Anterior cingulate cortex (tissue), 58 donors: ENCODE measurements at regions not wholly inside any gene's neighbourhood (a gene's known extent, or its start where the extent isn't known, plus 50 kb on each side); places are given as distances from the start of the nearest gene placed in this dataset.

Source experiments
- DNase-seq, 58 donors: peaks; one replicate each; lab custom pipeline; 2025; lab: John Stamatoyannopoulos, UW

DNA sequence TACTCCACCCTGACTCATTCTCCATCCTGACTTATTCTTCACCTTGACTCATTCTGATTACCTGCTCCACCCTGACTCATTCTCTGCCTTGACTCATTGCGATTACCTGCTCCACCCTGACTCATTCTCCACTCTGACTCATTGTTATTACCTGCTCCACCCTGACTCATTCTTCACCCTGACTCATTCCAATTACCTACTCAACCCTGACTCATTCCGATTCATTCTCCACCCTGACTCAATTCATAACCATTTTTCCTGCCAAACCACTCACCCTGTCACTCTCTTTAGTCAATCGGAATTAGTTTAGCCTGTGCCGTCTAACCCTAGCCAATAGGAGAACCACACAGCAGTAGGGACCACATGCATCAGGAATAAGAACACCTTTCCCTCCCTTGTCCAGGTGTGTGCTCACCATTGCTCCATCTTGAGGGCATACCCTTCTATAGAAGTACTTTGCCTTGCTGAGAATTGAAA, 1227.4 kb upstream of the PCDH20 start:
- peak in 1 of 58 donors; percentile 28 for DNase-seq

DNA sequence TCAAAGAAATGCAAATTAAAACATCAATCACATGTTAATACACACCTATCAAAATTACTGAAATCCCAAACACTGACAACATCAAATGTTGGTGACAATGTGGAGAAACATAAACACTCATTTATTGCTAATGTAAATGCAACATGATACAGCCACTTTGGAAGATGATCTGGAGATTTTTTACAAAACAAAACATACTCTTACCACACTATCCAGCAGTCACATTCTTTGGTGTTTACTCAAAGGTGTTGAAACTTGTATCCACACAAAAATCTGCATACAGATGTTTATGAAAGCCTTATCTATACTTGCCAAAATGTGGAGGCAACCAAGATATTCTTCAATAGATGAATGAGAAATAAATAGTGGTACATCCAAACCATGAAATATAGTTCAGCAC, 1219.5 kb upstream of the PCDH20 start:
- DNase-seq = no peak

DNA sequence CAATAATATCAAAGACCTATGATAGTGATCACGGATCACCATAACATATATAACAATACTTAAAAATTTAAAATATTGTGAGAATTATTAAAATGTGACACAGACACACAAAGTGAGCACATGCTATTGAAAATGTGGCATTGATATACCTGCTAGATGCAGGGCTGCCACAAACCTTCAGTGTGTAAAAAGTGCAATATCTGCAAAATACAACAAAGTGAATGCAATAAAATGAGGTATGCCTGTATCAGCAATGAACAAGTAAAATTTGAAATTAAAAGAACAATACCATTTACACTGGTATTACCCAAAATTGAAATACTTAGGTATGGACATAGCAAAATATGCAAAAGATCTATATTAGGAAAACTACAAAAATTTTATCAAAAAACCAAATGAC, 1217.8 kb upstream of the PCDH20 start:
- no peak for DNase-seq

DNA sequence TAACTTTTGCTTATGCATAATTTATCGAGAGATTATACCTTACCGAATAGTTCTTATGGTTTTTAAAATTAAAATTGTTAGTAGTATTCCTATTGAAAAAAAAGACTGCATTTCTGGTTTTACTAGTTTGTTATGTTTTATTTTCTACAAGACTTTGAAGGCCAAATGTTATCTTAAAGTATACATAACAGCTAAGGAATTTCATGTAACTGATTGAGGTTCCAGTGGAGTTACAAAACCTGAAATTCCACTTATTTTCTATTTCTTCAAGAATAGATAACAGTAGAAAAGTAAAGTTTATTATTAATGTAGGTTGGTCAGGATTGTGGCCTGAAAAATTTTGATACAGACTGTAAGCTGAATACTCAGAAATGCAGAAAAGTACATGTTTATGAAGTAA, 1216.0 kb upstream of the PCDH20 start:
- no peak for DNase-seq

DNA sequence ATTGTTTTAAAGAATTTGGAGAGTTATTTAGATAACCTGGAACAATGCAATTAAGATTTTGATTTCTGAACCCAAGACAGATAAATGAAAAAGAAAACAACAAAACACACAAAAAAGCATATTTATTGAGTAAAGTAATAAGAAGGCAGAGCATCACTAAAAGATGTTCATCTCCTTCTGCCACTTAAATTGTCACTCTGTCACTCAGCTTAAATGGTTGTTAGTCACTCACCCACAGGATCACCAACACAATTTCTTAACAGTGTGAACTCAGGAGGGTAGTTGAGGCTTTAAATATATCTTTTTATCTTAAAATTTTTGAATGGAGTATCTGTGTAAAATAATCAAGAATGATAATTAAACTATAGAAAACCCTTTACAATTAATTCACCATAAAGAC, 1215.5 kb upstream of the PCDH20 start:
- no peak for DNase-seq

DNA sequence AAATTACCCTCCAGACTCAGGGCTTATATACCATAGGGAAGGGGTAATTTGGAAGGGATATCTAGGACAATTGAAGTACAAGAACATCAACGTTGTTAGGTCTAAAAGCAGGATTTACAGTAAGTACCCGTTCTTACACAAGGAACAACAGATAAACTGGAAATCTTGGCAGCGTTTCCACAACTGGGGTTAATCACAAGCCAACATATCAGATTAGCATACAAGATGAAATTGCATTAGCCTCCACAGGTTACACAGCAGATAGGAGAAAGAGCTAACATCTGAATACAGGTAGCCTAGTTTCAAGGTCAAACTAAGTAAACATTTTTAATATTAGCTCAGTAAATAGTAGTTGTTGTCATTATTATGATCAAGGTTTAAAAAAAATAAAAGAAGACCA, 1214.0 kb upstream of the PCDH20 start:
- DNase-seq = no peak

DNA sequence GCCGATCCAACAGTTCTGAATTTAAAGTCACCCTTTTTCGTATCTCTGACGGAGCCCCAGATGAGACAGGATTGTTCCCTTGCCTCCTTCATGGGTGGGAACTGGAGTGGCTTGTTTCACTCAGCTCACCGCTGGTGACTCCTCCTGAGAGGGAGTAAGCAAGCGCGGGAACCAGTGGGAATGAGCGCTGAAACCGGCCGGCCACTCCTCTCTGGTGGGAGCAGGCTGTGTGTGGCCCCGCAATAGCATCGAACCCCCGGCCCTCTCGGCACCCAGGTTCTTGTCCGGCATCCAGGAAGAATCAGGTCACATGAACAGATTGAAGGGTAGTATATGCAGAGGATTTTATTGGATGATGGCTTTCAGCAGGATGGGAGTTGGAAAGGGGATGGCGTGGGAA, 1211.6 kb upstream of the PCDH20 start:
- DNase-seq = no peak

DNA sequence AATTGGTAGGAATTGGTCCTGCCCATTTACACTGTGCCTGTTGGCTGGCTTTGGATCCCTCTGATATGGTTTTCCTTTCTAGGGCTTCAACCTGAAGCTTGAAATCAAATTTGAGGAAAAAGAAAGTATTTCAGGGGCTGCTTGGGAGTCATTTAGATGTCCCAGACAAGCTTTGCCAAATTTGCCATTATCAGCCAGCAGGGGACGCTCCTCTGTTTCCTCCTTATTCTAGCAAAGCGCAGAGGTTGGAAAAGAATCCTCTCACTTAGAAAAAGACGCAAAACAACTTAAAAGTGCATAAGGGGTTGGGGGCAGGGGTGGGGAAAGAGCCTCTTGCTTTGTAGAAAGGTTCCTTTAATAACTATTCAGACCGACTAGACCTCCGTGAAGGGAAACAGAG, 1211.1 kb upstream of the PCDH20 start:
- no peak for DNase-seq

DNA sequence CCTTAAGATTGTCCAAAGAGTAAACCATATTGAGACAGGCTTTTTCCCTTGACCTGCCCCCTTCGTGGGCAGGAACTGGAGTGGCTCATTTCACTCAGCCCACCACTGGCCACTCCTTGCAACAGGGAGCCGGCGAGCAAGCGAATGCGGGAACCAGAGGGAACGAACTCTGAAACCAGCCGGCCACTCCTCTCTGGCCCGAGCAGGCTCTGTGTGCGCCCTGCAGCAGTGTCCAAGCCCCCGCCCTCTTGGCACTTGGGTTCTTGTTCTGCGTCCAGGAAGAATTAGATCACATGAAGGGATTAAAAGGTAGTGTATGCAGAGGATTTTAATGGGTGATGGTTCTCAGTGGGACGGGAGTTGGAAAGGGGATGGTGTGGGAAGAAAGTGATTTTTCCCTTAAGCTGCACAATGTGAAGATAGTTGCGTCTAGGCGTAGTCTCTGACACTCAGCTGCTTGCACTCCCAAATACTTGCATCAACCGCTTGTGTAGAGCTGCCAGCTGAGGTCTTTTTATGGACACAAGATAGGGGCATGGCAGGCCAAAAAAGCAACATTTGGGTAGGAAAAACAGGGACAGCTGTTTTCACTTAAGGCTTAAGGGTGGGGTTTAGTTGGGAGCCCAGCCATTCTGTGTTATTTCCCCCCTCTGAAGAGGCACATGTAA, 1209.7 kb upstream of the PCDH20 start:
- DNase-seq = no peak

DNA sequence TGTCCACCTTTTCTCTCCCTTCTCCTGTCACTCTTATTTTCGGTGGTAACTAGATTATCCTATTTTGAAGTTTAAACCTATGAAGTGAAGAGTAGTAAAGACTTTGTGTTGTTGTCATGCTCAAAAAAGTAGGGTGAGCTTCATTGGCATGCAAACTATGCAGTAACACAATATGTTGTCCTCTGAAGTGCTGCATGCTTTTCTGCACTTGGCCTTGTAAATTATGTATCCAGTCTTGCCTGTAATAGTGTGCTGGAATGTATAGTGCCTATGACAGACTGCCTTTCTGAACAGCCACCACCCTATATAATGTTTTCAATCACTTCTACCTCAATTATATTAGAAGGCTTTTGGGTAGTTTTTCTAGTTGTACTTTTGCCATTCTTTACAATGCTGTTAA, 1198.2 kb upstream of the PCDH20 start:
- no peak for DNase-seq

DNA sequence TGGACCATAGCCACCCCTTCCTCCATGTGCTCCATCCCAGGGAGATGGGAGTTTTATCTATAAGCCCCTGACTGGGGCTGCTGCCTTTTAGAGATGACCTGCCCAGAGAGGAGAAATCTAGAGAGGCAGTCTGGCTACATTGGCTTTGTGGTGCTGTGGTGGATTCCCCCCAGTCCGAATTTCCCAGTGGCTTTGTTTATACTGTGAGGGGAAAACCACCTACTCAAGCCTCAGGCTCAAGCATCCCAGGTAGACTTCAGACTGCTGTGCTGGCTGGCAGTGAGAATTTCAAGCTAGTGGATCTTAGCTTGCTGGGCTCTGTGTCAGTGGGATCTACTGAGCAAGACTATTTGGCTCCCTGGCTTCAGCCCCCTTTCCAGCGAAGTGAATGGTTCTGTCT, 1195.7 kb upstream of the PCDH20 start:
- DNase-seq = no peak

DNA sequence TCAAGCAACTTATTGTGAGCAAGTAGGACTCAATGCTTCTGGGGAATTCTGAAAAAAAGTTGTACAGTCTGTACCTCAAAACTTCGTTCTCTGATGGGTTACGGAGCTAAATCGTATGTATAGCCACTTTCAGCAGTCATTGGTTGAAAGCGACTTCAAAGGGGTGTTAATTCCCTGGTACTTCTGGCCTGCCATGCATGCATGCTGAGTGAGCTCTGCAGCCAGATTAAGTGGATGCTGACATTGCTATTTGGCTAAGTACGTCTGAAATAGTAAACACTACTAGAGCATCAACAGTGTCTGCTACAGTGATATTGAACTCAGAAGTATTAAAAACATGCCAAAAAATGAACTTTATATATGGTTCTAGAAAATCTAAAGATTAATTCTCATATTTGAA, 1183.1 kb upstream of the PCDH20 start:
- DNase-seq = no peak

DNA sequence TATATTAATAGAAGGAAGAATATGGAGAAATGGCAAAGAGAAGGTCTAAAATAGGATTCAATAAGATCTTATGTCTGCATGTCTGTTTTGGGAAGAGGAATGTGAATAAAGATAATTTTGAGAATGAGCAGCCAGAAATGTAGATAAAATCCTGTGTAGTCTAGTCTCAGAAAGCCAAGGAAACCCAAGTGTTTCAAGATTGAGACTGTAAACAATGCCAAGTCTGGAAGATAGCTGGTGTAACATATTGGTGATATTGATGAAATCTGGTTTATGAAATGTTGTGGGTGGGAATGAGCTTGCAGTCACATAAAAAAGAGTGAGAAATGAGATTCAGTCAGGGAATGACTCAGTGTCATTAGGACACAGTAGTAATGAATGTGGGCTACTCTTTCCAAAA, 1180.3 kb upstream of the PCDH20 start:
- DNase-seq = peak in 1 of 58 donors; percentile 2

DNA sequence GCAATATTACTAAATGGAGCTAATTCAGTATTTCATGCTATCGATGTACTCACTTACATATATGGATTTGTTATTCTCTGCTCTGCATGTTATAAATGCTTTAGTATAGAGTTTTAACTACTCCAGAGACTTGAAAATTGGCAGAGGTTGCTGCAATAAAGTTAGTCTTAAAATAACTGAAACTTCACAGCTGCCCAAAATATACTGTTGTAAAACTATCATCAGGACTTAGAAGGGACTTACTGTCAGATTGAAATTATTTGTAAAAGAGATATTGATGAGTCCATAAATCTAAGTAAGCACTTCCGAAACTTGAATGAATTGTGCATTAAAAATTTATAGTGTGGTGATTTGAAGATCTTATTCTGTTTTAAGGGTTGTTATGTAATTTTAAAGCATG, 1178.2 kb upstream of the PCDH20 start:
- no peak for DNase-seq

DNA sequence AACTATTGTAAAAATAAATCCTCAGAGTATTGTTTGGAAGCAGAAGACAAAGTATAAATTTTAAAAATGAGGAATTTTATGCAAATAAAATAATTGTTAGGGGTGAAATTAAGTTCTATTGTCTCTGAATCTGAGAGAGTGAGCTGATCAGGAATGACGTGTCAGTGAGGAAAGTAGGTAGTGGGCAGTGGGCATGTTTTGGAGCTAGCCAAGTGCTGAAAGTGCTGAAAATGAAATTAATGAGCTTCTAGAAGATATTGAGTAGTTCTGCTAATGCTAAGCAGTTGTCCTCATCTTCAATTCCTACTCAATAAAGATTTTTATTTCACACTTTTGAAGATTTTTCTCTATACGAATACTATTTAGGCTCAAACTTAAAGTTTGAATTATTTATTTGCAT, 1167.8 kb upstream of the PCDH20 start:
- no peak for DNase-seq

DNA sequence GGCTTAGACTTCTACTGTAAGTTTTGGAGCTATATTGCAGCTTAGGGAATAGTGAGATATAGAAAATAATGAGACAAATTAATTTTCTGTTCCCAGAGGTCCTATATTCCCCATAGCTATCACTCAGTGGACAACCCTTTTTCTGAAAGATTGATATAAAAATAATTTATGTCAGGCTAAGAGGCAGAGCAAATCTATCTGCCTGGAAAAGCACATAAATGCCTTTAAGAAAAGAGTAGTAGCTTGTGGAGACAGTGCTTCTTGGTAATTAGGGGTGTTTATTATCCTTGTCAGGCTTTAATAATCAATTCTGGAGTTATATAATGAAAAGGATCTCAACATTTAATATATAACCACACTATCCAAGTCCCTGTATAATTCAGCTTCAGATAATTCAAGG, 1162.8 kb upstream of the PCDH20 start:
- DNase-seq = no peak

DNA sequence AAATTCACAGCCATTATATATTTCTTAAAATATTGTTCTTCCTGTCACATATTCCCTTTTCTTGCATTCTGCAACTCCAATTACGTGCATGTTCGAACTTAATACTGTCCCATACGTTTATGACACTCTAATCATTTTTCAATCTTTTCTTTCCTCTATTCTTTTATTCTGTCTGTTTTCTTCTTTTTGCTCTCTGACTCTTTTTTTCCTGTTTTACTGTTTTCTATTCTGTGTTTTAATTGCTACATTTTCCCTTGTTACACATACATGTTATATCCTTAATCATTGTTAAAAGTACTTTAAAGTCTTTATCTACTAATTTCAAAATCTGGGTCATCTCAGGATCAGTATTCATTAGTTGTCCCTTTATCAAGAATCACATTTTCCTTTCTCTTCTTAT, 1149.1 kb upstream of the PCDH20 start:
- no peak for DNase-seq

DNA sequence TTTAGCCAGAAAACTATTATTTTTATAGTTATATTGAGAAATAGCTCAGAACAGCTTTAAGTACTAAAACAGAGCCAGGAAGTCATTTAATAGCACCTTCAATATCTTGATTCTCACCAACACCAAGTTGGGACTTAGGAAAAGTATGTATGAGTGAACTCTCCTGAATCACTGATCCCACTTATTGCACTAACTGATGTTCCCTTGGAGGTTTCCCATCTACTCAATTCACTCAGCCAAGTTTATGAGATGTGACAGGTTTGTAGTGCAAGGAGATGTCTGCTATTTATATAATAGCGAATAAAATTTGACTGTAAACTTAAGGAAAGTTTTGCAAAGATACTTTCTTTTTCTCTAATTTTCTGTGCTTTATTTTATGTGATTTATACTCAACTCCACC, 1147.6 kb upstream of the PCDH20 start:
- DNase-seq = no peak

DNA sequence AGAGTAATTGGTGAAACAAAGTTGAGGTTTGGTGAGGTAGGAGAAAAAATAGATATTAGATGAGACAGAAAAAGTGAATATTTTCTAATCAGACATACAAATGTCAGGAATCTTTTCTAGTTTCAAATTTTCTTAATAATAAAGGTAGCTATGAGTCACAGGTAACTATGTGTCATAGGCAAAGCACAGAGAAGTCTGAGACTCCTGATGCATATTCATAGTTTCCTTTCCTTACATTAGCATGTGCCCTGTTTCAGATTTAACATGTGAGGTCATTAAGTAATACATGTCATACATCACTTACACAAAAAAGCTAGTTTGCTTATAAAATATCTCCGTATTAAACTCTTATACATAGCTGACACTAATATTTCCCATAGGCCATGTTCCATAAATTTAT, 1141.3 kb upstream of the PCDH20 start:
- no peak for DNase-seq

DNA sequence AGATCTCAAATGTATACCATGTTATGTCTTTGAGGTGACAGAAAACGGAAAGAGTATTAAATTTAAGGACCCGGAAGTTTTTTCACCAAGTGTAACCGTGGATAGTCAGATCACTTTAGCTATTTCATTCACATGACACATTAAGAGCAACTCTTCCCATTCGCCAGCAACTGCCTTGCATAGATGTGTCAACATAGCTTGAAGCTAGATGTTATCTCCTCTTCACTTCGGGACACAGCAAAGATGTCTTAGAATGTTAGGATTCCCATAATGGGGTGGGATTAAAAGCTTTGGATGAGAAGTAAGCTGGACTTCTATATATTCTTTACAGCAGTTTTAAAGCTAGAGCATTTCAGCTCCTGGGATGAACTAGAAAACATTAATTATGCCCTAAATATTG, 1135.9 kb upstream of the PCDH20 start:
- DNase-seq = no peak

DNA sequence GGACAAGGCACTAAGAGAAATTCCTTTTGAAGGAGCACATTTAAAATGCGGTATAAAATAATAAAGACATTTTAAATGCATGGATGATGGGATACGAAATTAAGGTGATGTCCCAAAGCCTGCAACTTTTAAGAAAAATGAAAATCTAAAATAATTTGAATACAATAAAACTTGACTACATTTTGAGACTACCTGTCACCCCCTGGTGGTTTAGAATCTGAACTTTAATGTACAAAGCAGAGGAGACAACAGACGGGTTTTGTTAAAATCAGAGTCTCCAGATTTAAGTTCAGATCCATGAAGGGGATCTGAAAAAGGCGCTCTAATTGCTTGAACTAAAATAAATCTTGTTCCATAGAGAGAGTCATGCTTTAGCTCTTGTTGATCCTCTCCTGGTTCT, 1129.3 kb upstream of the PCDH20 start:
- DNase-seq = no peak

DNA sequence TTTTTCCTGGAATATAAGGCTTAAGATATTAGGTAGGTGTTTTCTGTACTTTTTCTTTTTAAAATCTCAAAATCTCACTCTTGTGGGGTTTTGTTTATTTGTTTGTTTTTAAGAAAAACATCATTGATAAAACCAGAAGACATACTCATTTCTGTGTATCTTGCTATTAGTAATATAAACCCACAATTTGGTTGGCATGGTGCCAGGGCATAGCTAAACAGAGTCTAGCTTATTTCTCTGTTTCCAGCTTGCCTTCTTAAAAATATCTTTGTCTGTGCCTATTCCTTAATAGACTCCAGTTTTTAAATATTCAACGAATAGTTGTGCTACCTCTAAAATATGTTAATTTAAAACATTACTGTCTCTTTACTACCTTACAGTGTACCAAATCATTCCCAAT, 1121.9 kb upstream of the PCDH20 start:
- DNase-seq = no peak

DNA sequence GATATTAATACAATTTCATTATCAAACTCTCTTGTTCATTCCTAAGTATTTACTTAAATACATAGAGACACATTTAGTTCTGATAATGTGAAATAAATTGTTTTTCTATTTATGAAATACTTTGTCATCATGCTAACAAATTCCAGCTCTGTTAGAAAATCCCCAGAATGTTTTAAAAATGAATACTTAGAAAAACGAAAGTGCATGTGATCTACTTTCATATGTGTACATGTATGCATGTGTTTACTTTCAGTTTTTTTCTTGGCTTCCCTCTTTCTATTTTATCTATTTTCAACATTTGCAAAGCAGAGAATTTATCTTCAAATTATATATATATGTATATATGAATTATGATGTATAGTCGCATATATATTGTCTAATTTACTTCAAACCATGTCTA, 1110.0 kb upstream of the PCDH20 start:
- no peak for DNase-seq
